ENCODE measurements at regions not wholly inside any gene's neighbourhood (a gene's known extent, or its start where the extent isn't known, plus 50 kb on each side); places are given as distances from the start of the nearest gene placed in this dataset.
A peak's percentile ranks its signal among the peaks of the same experiment; 100 is the strongest.

- H3K56ac ChIP-seq (ENCODE audit: insufficient read length, low read depth, low read length) = no peak overlapping the region
- DNase-seq = no peak
These were observed 969.1 kb upstream of the CDH8 start for GRCh38 chr16:63005356-63005755.

More at GRCh38 chr16:63005356-63005755, 969.1 kb upstream of the CDH8 start:
- H2BK120ac ChIP-seq (ENCODE audit: low read depth, low read length, poor library complexity, severe bottlenecking) = no peak overlapping the region
- H3K23me2 ChIP-seq (ENCODE audit: insufficient read length, low read depth, low read length, poor library complexity, severe bottlenecking) = no peaks in the 10 kb centered on the region
- no peak overlapping the region for H4K5ac ChIP-seq (ENCODE audit: insufficient read length, low read depth, low read length)
- H3K4me1 ChIP-seq (ENCODE audit: insufficient read depth, low read length) = no peaks in the 10 kb centered on the region
- H2AFZ ChIP-seq (ENCODE audit: low read length) = no peak overlapping the region
- H3K18ac ChIP-seq (ENCODE audit: insufficient read length, low read depth, low read length) = no peak overlapping the region
- no peak for TF ChIP-seq CTCF (conservative IDR thresholded peaks at IDR 0.05)
- no peaks in the 10 kb centered on the region for H4K20me1 ChIP-seq (ENCODE audit: control insufficient read depth, insufficient read depth, insufficient read length)
- peaks cover 12 to 27% (median 14%) of the 10 kb centered on the region in 3 experiments for H3K36me3 Mint-ChIP-seq (ENCODE audit: insufficient read depth in 1 of 3, low read depth in 3 of 3)
- peaks cover 26 to 27% of the 10 kb centered on the region in 2 experiments for H3K9me3 Mint-ChIP-seq
- no peak overlapping the region for H3K14ac ChIP-seq (ENCODE audit: insufficient read depth, low read length)
- no peaks in the 10 kb centered on the region for H3K79me2 ChIP-seq (ENCODE audit: insufficient read depth, low read length)
- no peak overlapping the region for H3K9ac ChIP-seq (ENCODE audit: extremely low read depth, insufficient read length, low read length)
- peak overlapping the region in 1 of 3 experiments; percentile 15; a peak in 1 of 7 replicates for H3K27ac Mint-ChIP-seq
- H3K27me3 Mint-ChIP-seq (ENCODE audit: low read depth) = peaks cover 1% of the 10 kb centered on the region; the same call in 1 of the 2 replicates
- H3K4ac ChIP-seq (ENCODE audit: low read depth, low read length) = no peak overlapping the region
- no peak overlapping the region for H3K4me3 Mint-ChIP-seq
- H3T11ph ChIP-seq (ENCODE audit: low read length) = no peak overlapping the region
- H3K4me1 Mint-ChIP-seq = no peaks in the 10 kb centered on the region
- H2BK5ac ChIP-seq (ENCODE audit: insufficient read length, low read length) = no peak overlapping the region
- no peak overlapping the region for H2BK12ac ChIP-seq (ENCODE audit: insufficient read length, low read depth, low read length)
- H2BK15ac ChIP-seq (ENCODE audit: low read depth, low read length) = no peak overlapping the region
- no peak overlapping the region for H3K23ac ChIP-seq (ENCODE audit: insufficient read length, low read depth, low read length)
- WGBS (ENCODE audit: extremely low coverage, insufficient read length, low lambda C conversion rate) = no CpG with 5 or more reads among the region's 3 CpGs
- H3K4me2 ChIP-seq (ENCODE audit: insufficient read depth, insufficient read length, low read length) = no peak overlapping the region
- no peaks in the 10 kb centered on the region for H3K79me1 ChIP-seq (ENCODE audit: insufficient read depth, low read depth, low read length, poor library complexity, severe bottlenecking)
- H4K91ac ChIP-seq (ENCODE audit: insufficient read length, low read depth, low read length) = no peak overlapping the region
- no peak overlapping the region for H4K8ac ChIP-seq (replicated peaks; ENCODE audit: insufficient read length, low read depth, low read length)
- H3K9me3 ChIP-seq (ENCODE audit: control insufficient read depth, low read depth, low read length) = peaks cover 7% of the 10 kb centered on the region
- H3K27me3 ChIP-seq (ENCODE audit: insufficient read depth, low read length) = no peaks in the 10 kb centered on the region
- H3K27ac ChIP-seq (ENCODE audit: insufficient read length, low read depth, low read length) = no peak overlapping the region
- no peak overlapping the region for H2BK20ac ChIP-seq (ENCODE audit: low read depth, low read length, poor library complexity, severe bottlenecking)
- H2AK5ac ChIP-seq (ENCODE audit: insufficient read length, low read length) = no peak overlapping the region

All from H9 (cell line).